ENCODE measurements at regions not wholly inside any gene's neighbourhood (a gene's known extent, or its start where the extent isn't known, plus 50 kb on each side); places are given as distances from the start of the nearest gene placed in this dataset.

- TF ChIP-seq FOXP2 (optimal IDR thresholded peaks at IDR 0.05; ENCODE audit: borderline replicate concordance, extremely low read depth, extremely low read length, insufficient read depth) (no peak), REST (IDR thresholded peaks at IDR 0.05; ENCODE audit: insufficient read depth in 1 of 2, low read depth in 2 of 2, low read length in 2 of 2) (no peak), TAF1 (IDR thresholded peaks at IDR 0.05; ENCODE audit: borderline replicate concordance, insufficient read depth, low read length) (no peak), POLR2AphosphoS5 (IDR thresholded peaks at IDR 0.05; ENCODE audit: low read depth, low read length) (no peak), SIN3A (IDR thresholded peaks at IDR 0.05; ENCODE audit: borderline replicate concordance, insufficient read depth, low read length) (no peak)
Observed at GRCh38 chr10:56240471-56240870, 120.6 kb downstream of the ZWINT start.

GRCh38 chr10:56231436-56231835 is 129.6 kb downstream of the ZWINT start:
- TF ChIP-seq SIN3A (IDR thresholded peaks at IDR 0.05; ENCODE audit: borderline replicate concordance, insufficient read depth, low read length) (no peak), TAF1 (IDR thresholded peaks at IDR 0.05; ENCODE audit: borderline replicate concordance, insufficient read depth, low read length) (no peak), POLR2AphosphoS5 (IDR thresholded peaks at IDR 0.05; ENCODE audit: low read depth, low read length) (no peak)

- TF ChIP-seq POLR2AphosphoS5 (IDR thresholded peaks at IDR 0.05; ENCODE audit: low read depth, low read length) (no peak), REST (IDR thresholded peaks at IDR 0.05; ENCODE audit: insufficient read depth in 1 of 2, low read depth in 2 of 2, low read length in 2 of 2) (no peak), TAF1 (IDR thresholded peaks at IDR 0.05; ENCODE audit: borderline replicate concordance, insufficient read depth, low read length) (no peak), SIN3A (IDR thresholded peaks at IDR 0.05; ENCODE audit: borderline replicate concordance, insufficient read depth, low read length) (no peak), FOXP2 (optimal IDR thresholded peaks at IDR 0.05; ENCODE audit: borderline replicate concordance, extremely low read depth, extremely low read length, insufficient read depth) (no peak)
Observed at GRCh38 chr10:56222237-56222636, 138.8 kb downstream of the ZWINT start.

GRCh38 chr10:56212951-56213350 is 148.1 kb downstream of the ZWINT start:
- no peak for TF ChIP-seq REST (IDR thresholded peaks at IDR 0.05; ENCODE audit: insufficient read depth in 1 of 2, low read depth in 2 of 2, low read length in 2 of 2)
- no peak for TF ChIP-seq FOXP2 (optimal IDR thresholded peaks at IDR 0.05; ENCODE audit: borderline replicate concordance, extremely low read depth, extremely low read length, insufficient read depth)
- no peak for TF ChIP-seq SIN3A (IDR thresholded peaks at IDR 0.05; ENCODE audit: borderline replicate concordance, insufficient read depth, low read length)
- TF ChIP-seq TAF1 (IDR thresholded peaks at IDR 0.05; ENCODE audit: borderline replicate concordance, insufficient read depth, low read length), result no peak
- TF ChIP-seq POLR2AphosphoS5 (IDR thresholded peaks at IDR 0.05; ENCODE audit: low read depth, low read length), result no peak

- TF ChIP-seq POLR2AphosphoS5 (IDR thresholded peaks at IDR 0.05; ENCODE audit: low read depth, low read length) (no peak), SIN3A (IDR thresholded peaks at IDR 0.05; ENCODE audit: borderline replicate concordance, insufficient read depth, low read length) (no peak), TAF1 (IDR thresholded peaks at IDR 0.05; ENCODE audit: borderline replicate concordance, insufficient read depth, low read length) (no peak), FOXP2 (optimal IDR thresholded peaks at IDR 0.05; ENCODE audit: borderline replicate concordance, extremely low read depth, extremely low read length, insufficient read depth) (no peak), REST (IDR thresholded peaks at IDR 0.05; ENCODE audit: insufficient read depth in 1 of 2, low read depth in 2 of 2, low read length in 2 of 2) (no peak)
Observed at GRCh38 chr10:56181607-56182006, 179.5 kb downstream of the ZWINT start.
